GM18867 (cell line): ENCODE measurements at regions not wholly inside any gene's neighbourhood (a gene's known extent, or its start where the extent isn't known, plus 50 kb on each side); places are given as distances from the start of the nearest gene placed in this dataset.
"Not testable (repeated sequence)": the region's sequence is repeated elsewhere in the genome, so short reads cannot be mapped to it uniquely, and the experiment has no call there.

Experiments
- ATAC-seq: cut with Tn5 transposase; IDR thresholded peaks from one replicate; pipeline ENCODE4 v1.9.1; 2021; ENCODE audit warnings: mild to moderate bottlenecking, moderate library complexity; ENCODE audit not compliant: unreplicated experiment

GRCh38 chr1:59185163-59185860, 111.6 kb upstream of the FGGY start:
- ATAC-seq: no peak

- no peak for ATAC-seq
Observed at GRCh38 chr1:59186656-59187055, 110.2 kb upstream of the FGGY start.

GRCh38 chr1:59188413-59189213, 108.3 kb upstream of the FGGY start:
- no peak for ATAC-seq

- no peak for ATAC-seq
Observed at GRCh38 chr1:59193443-59194093, 103.3 kb upstream of the FGGY start.

- no peak for ATAC-seq
Observed at GRCh38 chr1:59194621-59195020, 102.3 kb upstream of the FGGY start.

GRCh38 chr1:59195151-59195550, 101.7 kb upstream of the FGGY start:
- no peak for ATAC-seq

- ATAC-seq: no peak
Observed at GRCh38 chr1:59198564-59198963, 98.3 kb upstream of the FGGY start.

GRCh38 chr1:59199147-59199546, 97.7 kb upstream of the FGGY start:
- ATAC-seq: no peak

- ATAC-seq: no peak
Observed at GRCh38 chr1:59199719-59200376, 97.0 kb upstream of the FGGY start.

- ATAC-seq: no peak
Observed at GRCh38 chr1:59201341-59201740, 95.6 kb upstream of the FGGY start.

- no peak for ATAC-seq
Observed at GRCh38 chr1:59202455-59202854, 94.4 kb upstream of the FGGY start.

GRCh38 chr1:59204001-59204400, 92.9 kb upstream of the FGGY start:
- ATAC-seq: no peak

- ATAC-seq: not testable (repeated sequence)
Observed at GRCh38 chr1:59206616-59207015, 90.3 kb upstream of the FGGY start.

- ATAC-seq: not testable (repeated sequence)
Observed at GRCh38 chr1:59210430-59210829, 86.5 kb upstream of the FGGY start.

- ATAC-seq: no peak
Observed at GRCh38 chr1:59212706-59213105, 84.2 kb upstream of the FGGY start.

GRCh38 chr1:59214248-59215208, 82.4 kb upstream of the FGGY start:
- no peak for ATAC-seq

GRCh38 chr1:59215766-59216291, 81.1 kb upstream of the FGGY start:
- no peak for ATAC-seq

- ATAC-seq: not testable (repeated sequence)
Observed at GRCh38 chr1:59217439-59217838, 79.5 kb upstream of the FGGY start.

GRCh38 chr1:59218521-59219236, 78.2 kb upstream of the FGGY start:
- ATAC-seq: no peak
